B cell (primary cell): ENCODE measurements at regions not wholly inside any gene's neighbourhood (a gene's known extent, or its start where the extent isn't known, plus 50 kb on each side); places are given as distances from the start of the nearest gene placed in this dataset.

Source experiments
- EZH2 ChIP-seq: IDR thresholded peaks from 2 replicates; pipeline ENCODE4 v1.6.1; 2012; ENCODE audit warnings: borderline replicate concordance, low read depth, mild to moderate bottlenecking, moderate library complexity, low read length; ENCODE audit not compliant: insufficient read depth, poor library complexity, severe bottlenecking
- TF ChIP-seq, protein P1 (sequence below): fragments of 200-600 bp; IDR thresholded peaks from one replicate; pipeline ENCODE4 v1.8.0; 2022; ENCODE audit warnings: antibody characterized with exemption, mild to moderate bottlenecking

DNA sequence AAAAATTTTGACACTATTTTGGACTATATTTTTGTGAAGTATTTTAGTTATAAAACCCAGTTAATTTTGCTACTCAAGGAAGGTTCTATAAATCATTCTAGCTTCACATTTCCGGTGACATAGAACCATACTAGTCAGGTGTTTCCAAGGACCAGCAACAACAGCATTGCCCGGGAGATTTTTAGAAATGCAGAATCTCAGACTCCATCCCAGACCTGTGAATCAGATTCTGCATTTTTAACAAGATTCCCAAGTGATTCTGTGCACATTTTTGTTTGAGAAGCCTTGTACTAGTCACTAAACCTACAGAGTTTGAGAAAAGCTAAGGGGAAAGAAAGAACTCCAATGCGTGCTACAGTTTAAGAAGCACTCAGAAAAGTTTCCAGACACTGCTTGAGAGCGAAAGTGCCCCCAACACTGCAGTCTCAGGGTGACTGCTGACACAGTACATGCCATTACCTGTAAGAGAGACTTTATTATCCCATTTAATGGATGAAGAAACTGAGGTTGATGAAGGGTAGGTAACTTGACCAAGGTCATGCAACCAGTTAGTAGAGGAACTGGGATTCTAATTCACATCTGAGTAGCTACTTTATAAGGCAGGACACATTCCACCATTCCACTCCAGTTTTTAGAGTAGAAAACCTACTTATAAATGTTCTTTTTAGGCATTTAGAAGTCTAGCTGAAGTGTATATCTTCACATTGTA is 49.7 kb upstream of the USP3 start:
- TF ChIP-seq, protein P1, sequence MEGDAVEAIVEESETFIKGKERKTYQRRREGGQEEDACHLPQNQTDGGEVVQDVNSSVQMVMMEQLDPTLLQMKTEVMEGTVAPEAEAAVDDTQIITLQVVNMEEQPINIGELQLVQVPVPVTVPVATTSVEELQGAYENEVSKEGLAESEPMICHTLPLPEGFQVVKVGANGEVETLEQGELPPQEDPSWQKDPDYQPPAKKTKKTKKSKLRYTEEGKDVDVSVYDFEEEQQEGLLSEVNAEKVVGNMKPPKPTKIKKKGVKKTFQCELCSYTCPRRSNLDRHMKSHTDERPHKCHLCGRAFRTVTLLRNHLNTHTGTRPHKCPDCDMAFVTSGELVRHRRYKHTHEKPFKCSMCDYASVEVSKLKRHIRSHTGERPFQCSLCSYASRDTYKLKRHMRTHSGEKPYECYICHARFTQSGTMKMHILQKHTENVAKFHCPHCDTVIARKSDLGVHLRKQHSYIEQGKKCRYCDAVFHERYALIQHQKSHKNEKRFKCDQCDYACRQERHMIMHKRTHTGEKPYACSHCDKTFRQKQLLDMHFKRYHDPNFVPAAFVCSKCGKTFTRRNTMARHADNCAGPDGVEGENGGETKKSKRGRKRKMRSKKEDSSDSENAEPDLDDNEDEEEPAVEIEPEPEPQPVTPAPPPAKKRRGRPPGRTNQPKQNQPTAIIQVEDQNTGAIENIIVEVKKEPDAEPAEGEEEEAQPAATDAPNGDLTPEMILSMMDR = no peak
- no peak for TF ChIP-seq EZH2
